Heart right ventricle (tissue), 16 donors: ENCODE measurements at regions not wholly inside any gene's neighbourhood (a gene's known extent, or its start where the extent isn't known, plus 50 kb on each side); places are given as distances from the start of the nearest gene placed in this dataset.

Experiments
- ATAC-seq, 8 donors: fragments of 200-7000 bp; cut with Tn5 transposase; one replicate each; pipeline ENCODE4 v1.9.1; 2020; ENCODE audit warnings: mild to moderate bottlenecking in 8 of 8, moderate library complexity in 8 of 8, moderate number of reproducible peaks in 1 of 8
- DNase-seq, 2 donors: peaks; one replicate each; pipeline ENCODE4 v3.0.0-alpha.2; 2020
- H3K27ac ChIP-seq, 10 donors: fragments of 200-600 bp; sonication (generic) in 2 of 10; one replicate each; pipeline versions ENCODE4 v1.5.0 to v1.8.0; 2020 to 2022; ENCODE audit warnings: mild to moderate bottlenecking in 3 of 10
- H3K27me3 ChIP-seq, 7 donors: fragments of 200-600 bp; one replicate each; pipeline ENCODE4 v1.8.0; 2021 to 2022; ENCODE audit warnings: mild to moderate bottlenecking in 2 of 7
- H3K36me3 ChIP-seq, 9 donors: fragments of 200-600 bp; sonication (generic) in 1 of 9; one replicate each; pipeline versions ENCODE4 v1.5.0 to v1.8.0; 2020 to 2022; ENCODE audit warnings: mild to moderate bottlenecking in 2 of 9
- H3K4me1 ChIP-seq, 9 donors: fragments of 200-600 bp; sonication (generic) in 1 of 9; one replicate each; pipeline versions ENCODE4 v1.5.0 to v1.8.0; 2020 to 2022; ENCODE audit warnings: mild to moderate bottlenecking in 4 of 9
- H3K4me3 ChIP-seq, 10 donors: fragments of 200-600 bp; sonication (generic) in 2 of 10; one replicate each; pipeline versions ENCODE4 v1.5.0 to v1.8.0; 2020 to 2022; ENCODE audit warnings: mild to moderate bottlenecking in 7 of 10, moderate library complexity in 2 of 10
- H3K9me3 ChIP-seq, 11 donors: fragments of 200-600 bp in 10 of 11; sonication (generic) in 2 of 11; one replicate each; pipeline versions ENCODE4 v1.5.0 to v1.8.0; 2013 to 2022; ENCODE audit warnings: mild to moderate bottlenecking in 2 of 11, control low read depth in 1 of 11, moderate library complexity in 1 of 11
- CTCF ChIP-seq, 9 donors: fragments of 200-600 bp; sonication (generic) in 2 of 9; IDR thresholded peaks; one replicate each; pipeline versions ENCODE4 v1.5.0 to v1.8.0; 2021 to 2022; ENCODE audit warnings: antibody characterized with exemption in 9 of 9, mild to moderate bottlenecking in 5 of 9, moderate library complexity in 1 of 9
- WGBS, 2 donors: extraction: QIAGEN DNeasy Blood & Tissue Kit; methylation state at CpG; one replicate each; pipeline ENCODE4 v1.1.7; 2013; ENCODE audit warnings: inconsistent platforms in 1 of 2; 5-methylcytosine and 5-hydroxymethylcytosine counted together
- intact Hi-C, 10 donors: fragments of 100-400 bp; cut with DNase I; formaldehyde crosslinking; loops; one replicate each; pipeline versions ENCODE4 v1.11.1 to v1.14.2; 2022
- donor health status: Arrhythmogenic right ventricular cardiomyopathy.
- donor health status: ischemic (EF 13 %, LVEDD 7.1; RV severe dilation, severe dysfunction).
- donor health status: healthy with polysubstance abuse.
- donor health status: DM: no; HTN: yes; CAD: no.
- donor health status: DM: no; HTN: no; CAD: no.
- donor health status: ischemic (EF 25% LVEDD 6.9; RV normal size, moderate dysfunction).
- donor health status: ischemic (EF 25% LVEDD 5.7; RV mildly dilated, moderate dysfunction).
- donor health status: healthy.
- donor health status: DM: yes; HTN: yes; CAD: no.
- donor health status: Ischemic cardiomyopathy.
- donor health status: ischemic (EF 35%, LVEDD 5.7; RV mildly dilated, moderate dysfunction).
- donor health status: nonischemic (EF 11% LVEDD 7.7; RV severe dilation, severe dysfunction).
- donor health status: DM: yes; HTN: yes; CAD: no.
- donor health status: PGD.
- donor health status: ischemic (EF 29% LVEDD 5.4; RV normal size, mild dysfunction).
- donor health status: nonischemic (EF 23%, LVEDD 6.1; RV moderate dilation, normal function).

- ATAC-seq (no peak), DNase-seq (no peak)
- H3K27me3 ChIP-seq = no peaks in the 10 kb centered on the region
- no peak overlapping the region for H3K4me3 ChIP-seq
- WGBS, 2 donors = 77 to 91% methylated on average over 1 of the region's 1 CpG
- H3K9me3 ChIP-seq = peaks cover 0 to 4% (median 0%) of the 10 kb centered on the region in 11 donors
- H3K4me1 ChIP-seq = no peaks in the 10 kb centered on the region
- TF ChIP-seq CTCF (IDR thresholded peaks at IDR 0.05) = no peak
- H3K36me3 ChIP-seq = no peaks in the 10 kb centered on the region
- H3K27ac ChIP-seq = no peak overlapping the region
- intact Hi-C loops = no loop called here
Observed at GRCh38 chr14:30177781-30178180, 250.1 kb upstream of the PRKD1 start.

DNA sequence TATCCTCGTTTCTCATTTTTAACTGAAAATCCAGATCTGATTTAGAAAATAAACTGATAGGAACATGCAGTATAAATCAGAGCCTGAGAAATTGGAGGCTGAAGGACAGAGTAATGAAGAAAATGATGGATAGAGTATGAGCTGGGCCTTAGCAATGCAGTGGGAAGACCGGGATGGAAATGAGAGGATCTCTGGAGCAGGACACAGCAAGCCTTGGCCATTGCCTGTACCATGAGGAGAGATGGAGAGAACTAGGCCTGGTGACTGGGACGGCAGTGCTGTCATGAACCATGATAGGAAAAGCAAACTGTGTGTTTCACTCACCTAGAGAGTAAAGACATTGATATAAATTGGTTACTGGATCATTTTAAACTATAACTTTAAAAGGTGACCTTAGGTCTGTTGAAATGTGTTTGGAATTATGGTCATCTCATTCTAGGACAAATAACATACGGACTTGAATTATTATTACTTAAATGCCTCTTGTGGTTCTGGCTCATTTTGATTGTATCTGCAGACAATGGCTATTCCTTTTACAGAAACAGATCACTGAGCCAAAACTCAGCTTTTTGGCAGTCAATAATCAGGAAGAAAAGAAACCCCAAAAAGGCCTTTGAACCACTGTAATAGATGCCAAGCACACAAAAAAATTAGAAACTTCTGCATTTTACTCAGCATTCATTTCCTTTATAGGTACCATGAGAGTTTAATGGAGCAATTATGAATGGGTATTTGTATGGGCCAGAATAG, 251.9 kb upstream of the PRKD1 start:
- DNase-seq (no peak), ATAC-seq (no peak)
- Histone ChIP-seq H3K9me3 (peaks cover 0 to 4% (median 0%) of the 10 kb centered on the region in 11 donors), H3K27ac (no peak overlapping the region), H3K4me3 (no peak overlapping the region), H3K36me3 (no peaks in the 10 kb centered on the region), H3K4me1 (no peaks in the 10 kb centered on the region), H3K27me3 (no peaks in the 10 kb centered on the region)
- no peak for TF ChIP-seq CTCF (IDR thresholded peaks at IDR 0.05)
- intact Hi-C loops = no loop called here
- 53 to 55% methylated on average over 4 of the region's 4 CpGs for WGBS, 2 donors

- DNase-seq = no peak
- Histone ChIP-seq H3K4me1 (no peaks in the 10 kb centered on the region), H3K27ac (no peak overlapping the region), H3K36me3 (no peaks in the 10 kb centered on the region), H3K9me3 (peaks cover 0 to 4% (median 0%) of the 10 kb centered on the region in 11 donors), H3K4me3 (no peak overlapping the region), H3K27me3 (no peaks in the 10 kb centered on the region)
- 47 to 48% methylated on average over 2 of the region's 2 CpGs for WGBS, 2 donors
- ATAC-seq = peak in 1 of 8 donors; percentile 48
- intact Hi-C loops = no loop called here
- TF ChIP-seq CTCF (IDR thresholded peaks at IDR 0.05) = no peak
Observed at GRCh38 chr14:30180219-30180618, 252.6 kb upstream of the PRKD1 start.

DNA sequence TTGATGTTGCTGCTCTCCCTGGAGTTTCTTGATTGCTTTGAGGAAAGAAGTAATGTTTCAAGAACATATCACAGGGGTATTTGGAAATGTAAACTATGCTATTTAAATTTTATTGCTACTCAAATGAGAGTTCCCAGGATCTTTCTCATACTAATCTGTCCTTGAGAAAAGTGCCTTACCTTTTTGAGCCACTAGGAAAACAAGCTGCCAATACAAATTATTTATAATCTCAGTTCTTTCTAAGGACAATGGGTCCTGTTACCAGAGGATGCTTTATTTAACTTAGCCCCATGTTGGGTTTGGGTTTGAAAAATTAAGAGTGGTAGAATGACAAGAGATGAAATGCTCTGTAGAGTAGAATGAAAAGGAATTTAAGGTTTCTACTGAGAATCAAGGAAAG, 258.2 kb upstream of the PRKD1 start:
- no peaks in the 10 kb centered on the region for H3K4me1 ChIP-seq
- TF ChIP-seq CTCF (IDR thresholded peaks at IDR 0.05) = no peak
- ATAC-seq (no peak), DNase-seq (no peak)
- H3K4me3 ChIP-seq = no peak overlapping the region
- H3K27me3 ChIP-seq = no peaks in the 10 kb centered on the region
- no peaks in the 10 kb centered on the region for H3K36me3 ChIP-seq
- H3K27ac ChIP-seq = no peak overlapping the region
- no peaks in the 10 kb centered on the region for H3K9me3 ChIP-seq
- intact Hi-C loops = no loop called here
